ENCODE measurements at regions not wholly inside any gene's neighbourhood (a gene's known extent, or its start where the extent isn't known, plus 50 kb on each side); places are given as distances from the start of the nearest gene placed in this dataset.

DNA sequence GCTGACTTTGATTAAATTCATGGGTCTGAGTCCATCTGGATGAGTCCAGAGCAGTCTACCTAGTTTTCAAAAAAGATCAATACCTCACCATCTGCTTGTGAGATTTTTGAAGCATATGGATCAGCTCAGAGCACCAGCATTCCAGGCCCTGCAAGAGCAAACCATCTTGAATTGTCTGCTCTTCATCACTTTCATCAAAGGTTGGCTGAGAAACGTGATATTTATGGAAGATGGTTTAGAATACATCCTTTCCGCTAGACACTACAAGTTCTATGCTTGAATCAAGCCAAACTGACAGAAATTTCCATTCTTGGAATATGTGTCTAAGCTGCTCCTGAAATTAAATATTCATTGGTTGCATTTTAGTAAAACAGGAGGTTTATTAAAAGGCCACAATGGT lies 190.3 kb downstream of the KCNRG start:
- H3K36me3 ChIP-seq (ENCODE audit: control insufficient read depth in 2 of 2, insufficient read depth in 1 of 2, low read length in 2 of 2) = no peaks in the 10 kb centered on the region
- H3K4me1 ChIP-seq (ENCODE audit: control insufficient read depth, insufficient read depth, low read length) = peaks cover 16% of the 10 kb centered on the region
- no peak overlapping the region for H3K27ac ChIP-seq (ENCODE audit: extremely low read depth, low read depth, low read length)
- TF ChIP-seq ZNF423 (tag by site-specific recombination; IDR thresholded peaks at IDR 0.05) (no peak), ZNF404 (tag by site-specific recombination; IDR thresholded peaks at IDR 0.05) (no peak), ZNF132 (tag by site-specific recombination; IDR thresholded peaks at IDR 0.05; ENCODE audit: borderline replicate concordance) (no peak), KLF16 (tag by site-specific recombination; IDR thresholded peaks at IDR 0.05) (no peak), ZNF777 (tag by site-specific recombination; IDR thresholded peaks at IDR 0.05; ENCODE audit: borderline replicate concordance) (no peak), ZNF768 (tag by site-specific recombination; IDR thresholded peaks at IDR 0.05) (no peak), ZNF571 (tag by site-specific recombination; IDR thresholded peaks at IDR 0.05) (no peak)
- TF ChIP-seq, protein P1, sequence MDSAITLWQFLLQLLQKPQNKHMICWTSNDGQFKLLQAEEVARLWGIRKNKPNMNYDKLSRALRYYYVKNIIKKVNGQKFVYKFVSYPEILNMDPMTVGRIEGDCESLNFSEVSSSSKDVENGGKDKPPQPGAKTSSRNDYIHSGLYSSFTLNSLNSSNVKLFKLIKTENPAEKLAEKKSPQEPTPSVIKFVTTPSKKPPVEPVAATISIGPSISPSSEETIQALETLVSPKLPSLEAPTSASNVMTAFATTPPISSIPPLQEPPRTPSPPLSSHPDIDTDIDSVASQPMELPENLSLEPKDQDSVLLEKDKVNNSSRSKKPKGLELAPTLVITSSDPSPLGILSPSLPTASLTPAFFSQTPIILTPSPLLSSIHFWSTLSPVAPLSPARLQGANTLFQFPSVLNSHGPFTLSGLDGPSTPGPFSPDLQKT (IDR thresholded peaks at IDR 0.05; ENCODE audit: borderline replicate concordance, low read depth, low read length) = no peak
- TF ChIP-seq, protein P2, sequence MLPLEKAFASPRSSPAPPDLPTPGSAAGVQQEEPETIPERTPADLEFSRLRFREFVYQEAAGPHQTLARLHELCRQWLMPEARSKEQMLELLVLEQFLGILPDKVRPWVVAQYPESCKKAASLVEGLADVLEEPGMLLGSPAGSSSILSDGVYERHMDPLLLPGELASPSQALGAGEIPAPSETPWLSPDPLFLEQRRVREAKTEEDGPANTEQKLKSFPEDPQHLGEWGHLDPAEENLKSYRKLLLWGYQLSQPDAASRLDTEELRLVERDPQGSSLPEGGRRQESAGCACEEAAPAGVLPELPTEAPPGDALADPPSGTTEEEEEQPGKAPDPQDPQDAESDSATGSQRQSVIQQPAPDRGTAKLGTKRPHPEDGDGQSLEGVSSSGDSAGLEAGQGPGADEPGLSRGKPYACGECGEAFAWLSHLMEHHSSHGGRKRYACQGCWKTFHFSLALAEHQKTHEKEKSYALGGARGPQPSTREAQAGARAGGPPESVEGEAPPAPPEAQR (tag by site-specific recombination; IDR thresholded peaks at IDR 0.05) = no peak
- TF ChIP-seq, protein P3, sequence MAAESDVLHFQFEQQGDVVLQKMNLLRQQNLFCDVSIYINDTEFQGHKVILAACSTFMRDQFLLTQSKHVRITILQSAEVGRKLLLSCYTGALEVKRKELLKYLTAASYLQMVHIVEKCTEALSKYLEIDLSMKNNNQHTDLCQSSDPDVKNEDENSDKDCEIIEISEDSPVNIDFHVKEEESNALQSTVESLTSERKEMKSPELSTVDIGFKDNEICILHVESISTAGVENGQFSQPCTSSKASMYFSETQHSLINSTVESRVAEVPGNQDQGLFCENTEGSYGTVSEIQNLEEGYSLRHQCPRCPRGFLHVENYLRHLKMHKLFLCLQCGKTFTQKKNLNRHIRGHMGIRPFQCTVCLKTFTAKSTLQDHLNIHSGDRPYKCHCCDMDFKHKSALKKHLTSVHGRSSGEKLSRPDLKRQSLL (tag by site-specific recombination; IDR thresholded peaks at IDR 0.05) = no peak
- ChIA-PET CTCF (no interaction called here), POLR2A (no interaction called here)
- H3K9me3 ChIP-seq (ENCODE audit: control insufficient read depth, insufficient read depth, low read depth, low read length) = no peaks in the 10 kb centered on the region
- no peak overlapping the region for H3K4me3 ChIP-seq (ENCODE audit: low read depth, low read length)

DNA sequence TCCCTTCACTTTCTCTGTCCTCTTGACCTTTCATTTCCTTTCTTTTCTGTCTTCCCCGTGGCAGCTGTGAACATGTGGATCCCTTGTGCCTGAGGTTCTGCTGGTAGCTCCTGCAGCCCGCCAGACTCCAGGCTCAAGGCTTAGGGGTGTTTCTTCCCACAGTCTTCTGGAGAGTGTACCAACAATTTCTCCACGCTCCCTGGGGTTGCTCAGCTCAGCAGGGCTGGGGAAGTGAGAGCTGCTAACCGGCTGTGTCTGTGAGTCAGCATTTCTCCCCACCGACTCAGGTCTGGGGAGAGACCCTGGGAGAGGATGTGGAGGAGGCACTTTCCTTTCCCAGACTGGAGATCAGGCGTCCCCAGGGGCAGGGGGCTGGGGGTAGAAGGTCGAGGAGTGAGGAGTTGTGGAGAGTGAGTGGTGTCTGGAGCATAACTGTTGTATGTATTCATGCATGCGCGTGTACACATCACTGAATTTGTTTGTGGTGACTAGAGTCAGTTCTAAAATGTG lies 193.6 kb downstream of the KCNRG start:
- H3K27ac ChIP-seq (ENCODE audit: extremely low read depth, low read depth, low read length) = peak overlapping the region; percentile 33; the same call in 1 of the 2 replicates
- TF ChIP-seq PRDM1 (tag by site-specific recombination; IDR thresholded peaks at IDR 0.05) (peak; percentile 99), KLF1 (tag by site-specific recombination; IDR thresholded peaks at IDR 0.05) (no peak), ZNF366 (tag by site-specific recombination; conservative IDR thresholded peaks at IDR 0.05) (peak; percentile 64), ZSCAN30 (tag by site-specific recombination; IDR thresholded peaks at IDR 0.05) (0 out of 2 replicates have a peak, but pooled peaks have one; percentile 24), ZNF184 (tag by site-specific recombination; IDR thresholded peaks at IDR 0.05) (no peak), ZNF335 (tag by site-specific recombination; conservative IDR thresholded peaks at IDR 0.05) (peak; percentile 74), GLIS1 (tag by site-specific recombination; IDR thresholded peaks at IDR 0.05) (peak; percentile 91), ZNF341 (tag by site-specific recombination; IDR thresholded peaks at IDR 0.05; ENCODE audit: low read depth) (peak; percentile 46; the same call in 1 of the 2 replicates), ZNF501 (tag by site-specific recombination; IDR thresholded peaks at IDR 0.05) (no peak), ZNF16 (tag by site-specific recombination; IDR thresholded peaks at IDR 0.05; ENCODE audit: low read depth) (no peak), SP7 (tag by site-specific recombination; IDR thresholded peaks at IDR 0.05) (peak; percentile 35), ZBTB8A (tag by site-specific recombination; IDR thresholded peaks at IDR 0.05) (peak; percentile 50), ZBTB17 (tag by site-specific recombination; IDR thresholded peaks at IDR 0.05) (peak; percentile 86), ZBTB48 (tag by site-specific recombination; IDR thresholded peaks at IDR 0.05) (peak; percentile 100), ZNF629 (tag by site-specific recombination; IDR thresholded peaks at IDR 0.05) (0 out of 2 replicates have a peak, but pooled peaks have one; percentile 13), ZFP37 (tag by site-specific recombination; IDR thresholded peaks at IDR 0.05) (0 out of 2 replicates have a peak, but pooled peaks have one; percentile 45)
- TF ChIP-seq, protein P4, sequence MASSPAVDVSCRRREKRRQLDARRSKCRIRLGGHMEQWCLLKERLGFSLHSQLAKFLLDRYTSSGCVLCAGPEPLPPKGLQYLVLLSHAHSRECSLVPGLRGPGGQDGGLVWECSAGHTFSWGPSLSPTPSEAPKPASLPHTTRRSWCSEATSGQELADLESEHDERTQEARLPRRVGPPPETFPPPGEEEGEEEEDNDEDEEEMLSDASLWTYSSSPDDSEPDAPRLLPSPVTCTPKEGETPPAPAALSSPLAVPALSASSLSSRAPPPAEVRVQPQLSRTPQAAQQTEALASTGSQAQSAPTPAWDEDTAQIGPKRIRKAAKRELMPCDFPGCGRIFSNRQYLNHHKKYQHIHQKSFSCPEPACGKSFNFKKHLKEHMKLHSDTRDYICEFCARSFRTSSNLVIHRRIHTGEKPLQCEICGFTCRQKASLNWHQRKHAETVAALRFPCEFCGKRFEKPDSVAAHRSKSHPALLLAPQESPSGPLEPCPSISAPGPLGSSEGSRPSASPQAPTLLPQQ (tag by site-specific recombination; IDR thresholded peaks at IDR 0.05) = 0 out of 2 replicates have a peak, but pooled peaks have one; percentile 19
- TF ChIP-seq, protein P5, sequence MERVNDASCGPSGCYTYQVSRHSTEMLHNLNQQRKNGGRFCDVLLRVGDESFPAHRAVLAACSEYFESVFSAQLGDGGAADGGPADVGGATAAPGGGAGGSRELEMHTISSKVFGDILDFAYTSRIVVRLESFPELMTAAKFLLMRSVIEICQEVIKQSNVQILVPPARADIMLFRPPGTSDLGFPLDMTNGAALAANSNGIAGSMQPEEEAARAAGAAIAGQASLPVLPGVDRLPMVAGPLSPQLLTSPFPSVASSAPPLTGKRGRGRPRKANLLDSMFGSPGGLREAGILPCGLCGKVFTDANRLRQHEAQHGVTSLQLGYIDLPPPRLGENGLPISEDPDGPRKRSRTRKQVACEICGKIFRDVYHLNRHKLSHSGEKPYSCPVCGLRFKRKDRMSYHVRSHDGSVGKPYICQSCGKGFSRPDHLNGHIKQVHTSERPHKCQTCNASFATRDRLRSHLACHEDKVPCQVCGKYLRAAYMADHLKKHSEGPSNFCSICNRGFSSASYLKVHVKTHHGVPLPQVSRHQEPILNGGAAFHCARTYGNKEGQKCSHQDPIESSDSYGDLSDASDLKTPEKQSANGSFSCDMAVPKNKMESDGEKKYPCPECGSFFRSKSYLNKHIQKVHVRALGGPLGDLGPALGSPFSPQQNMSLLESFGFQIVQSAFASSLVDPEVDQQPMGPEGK (tag by site-specific recombination; IDR thresholded peaks at IDR 0.05) = 0 out of 2 replicates have a peak, but pooled peaks have one; percentile 40

More for the DNA sequence above, 193.6 kb downstream of the KCNRG start:
- Histone ChIP-seq H3K36me3 (ENCODE audit: control insufficient read depth in 2 of 2, insufficient read depth in 1 of 2, low read length in 2 of 2) (peaks cover 0 to 5% of the 10 kb centered on the region in 2 experiments; a peak in 1 of 3 replicates), H3K9me3 (ENCODE audit: control insufficient read depth, insufficient read depth, low read depth, low read length) (no peaks in the 10 kb centered on the region), H3K4me1 (ENCODE audit: control insufficient read depth, insufficient read depth, low read length) (peaks cover 4% of the 10 kb centered on the region; the same call in 1 of the 2 replicates), H3K4me3 (ENCODE audit: low read depth, low read length) (no peak overlapping the region; the same call in 1 of the 2 replicates)
- POLR2A ChIA-PET = interaction anchor here (0.9 to 1.3 kb wide), 2 partner anchors 83 to 127 kb away, joined by 3 to 4 read pairs; no protein-coding TSS in a partner anchor
- CTCF ChIA-PET = interaction anchor here (1.5 kb wide), 1 partner anchor 20 kb away, joined by 5 read pairs; no protein-coding TSS in a partner anchor

Measured in HEK293 (cell line).